NT2/D1 (cell line): ENCODE measurements at regions not wholly inside any gene's neighbourhood (a gene's known extent, or its start where the extent isn't known, plus 50 kb on each side); places are given as distances from the start of the nearest gene placed in this dataset.

Experiments
- SUZ12 ChIP-seq: IDR thresholded peaks from 2 replicates; pipeline ENCODE4 v1.6.1; 2011; ENCODE audit not compliant: insufficient read length, insufficient read depth; ENCODE audit errors: extremely low read depth
- YY1 ChIP-seq: IDR thresholded peaks from 2 replicates; pipeline ENCODE4 v1.6.1; 2011; ENCODE audit not compliant: insufficient read length, insufficient read depth
- ZNF274 ChIP-seq: IDR thresholded peaks from 2 replicates; pipeline ENCODE4 v1.6.1; 2011; ENCODE audit warnings: mild to moderate bottlenecking, low read depth, low read length

DNA sequence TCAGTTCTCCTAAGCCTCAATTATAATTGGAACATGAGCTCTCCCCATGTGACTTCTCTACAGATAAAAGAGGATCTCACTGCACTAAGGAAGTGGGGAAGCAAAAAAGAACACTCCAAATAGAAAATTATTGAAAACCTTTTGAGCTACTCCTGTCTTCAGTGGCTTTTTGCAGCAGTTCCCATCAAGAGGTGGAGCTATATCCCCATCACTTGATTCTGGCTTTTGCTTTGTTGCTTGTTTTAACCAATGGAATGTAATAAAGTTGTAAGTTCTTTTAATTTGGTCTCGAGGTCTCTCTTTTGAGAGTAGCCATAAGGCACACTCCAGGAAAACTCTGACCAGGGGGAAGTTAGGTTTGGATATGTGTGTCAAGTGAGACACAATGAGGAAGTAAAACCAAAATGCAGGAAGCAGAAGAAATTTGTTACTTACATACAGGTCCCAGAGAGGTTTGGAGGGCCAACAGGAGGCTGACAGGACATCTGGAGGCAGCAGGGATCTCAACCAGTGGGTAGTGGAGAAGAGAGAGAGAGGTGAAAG lies 569.4 kb downstream of the HTR7 start:
- TF ChIP-seq YY1 (no peak), ZNF274 (no peak), SUZ12 (no peak)
